ENCODE measurements at regions not wholly inside any gene's neighbourhood (a gene's known extent, or its start where the extent isn't known, plus 50 kb on each side); places are given as distances from the start of the nearest gene placed in this dataset.
"Not testable (repeated sequence)": the region's sequence is repeated elsewhere in the genome, so short reads cannot be mapped to it uniquely, and the experiment has no call there.

DNA sequence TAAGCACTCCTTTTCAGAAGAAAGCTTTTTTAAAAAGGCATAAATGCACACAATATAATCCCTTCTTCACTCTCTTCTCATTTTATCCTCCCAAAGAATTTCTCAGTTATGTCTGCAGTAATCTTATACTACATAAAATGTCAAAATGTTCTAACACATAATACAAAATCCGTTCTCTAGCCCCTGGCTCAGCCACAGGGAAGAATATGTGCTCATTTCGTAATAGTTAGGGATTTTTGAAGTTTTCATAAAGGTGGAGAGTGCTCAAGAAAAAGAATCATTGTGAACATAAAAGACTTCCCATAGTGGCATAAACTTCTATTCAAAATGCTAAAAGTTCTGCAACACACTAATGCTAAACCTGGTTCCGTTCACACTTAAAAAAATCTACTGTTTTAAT lies 1410.7 kb upstream of the C9orf72 start:
- DNase-seq: no peak
- Mint-ChIP-seq H3K27ac (no peak overlapping the region), H3K9me3 (peaks cover 0 to 15% (median 6%) of the 10 kb centered on the region in 6 donors), H3K27me3 (ENCODE audit: low read depth in 3 of 3) (no peaks in the 10 kb centered on the region), H3K36me3 (no peaks in the 10 kb centered on the region), H3K4me3 (no peak overlapping the region), H3K4me1 (peaks cover 0 to 3% of the 10 kb centered on the region in 2 donors)

DNA sequence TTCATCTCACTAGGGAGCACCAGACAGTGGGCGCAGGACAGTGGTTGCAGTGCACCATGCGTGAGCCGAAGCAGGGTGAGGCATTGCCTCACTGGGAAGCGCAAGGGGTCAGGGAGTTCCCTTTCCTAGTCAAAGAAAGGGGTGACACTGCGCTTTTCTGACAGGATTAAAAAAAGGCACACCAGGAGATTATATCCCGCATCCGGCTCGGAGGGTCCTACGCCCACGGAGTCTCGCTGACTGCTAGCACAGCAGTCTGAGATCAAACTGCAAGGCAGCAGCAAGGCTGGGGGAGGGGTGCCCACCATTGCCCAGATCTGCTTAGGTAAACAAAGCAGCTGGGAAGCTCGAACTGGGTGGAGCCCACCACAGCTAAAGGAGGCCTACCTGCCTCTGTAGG lies 1416.7 kb upstream of the C9orf72 start:
- not testable (repeated sequence) for H3K36me3 Mint-ChIP-seq; H3K27me3 Mint-ChIP-seq (ENCODE audit: low read depth in 3 of 3); DNase-seq; H3K4me3 Mint-ChIP-seq; H3K27ac Mint-ChIP-seq
- Mint-ChIP-seq H3K4me1 (peaks cover 0 to 10% of the 10 kb centered on the region in 2 donors), H3K9me3 (peaks cover 0 to 22% (median 7%) of the 10 kb centered on the region in 6 donors)

DNA sequence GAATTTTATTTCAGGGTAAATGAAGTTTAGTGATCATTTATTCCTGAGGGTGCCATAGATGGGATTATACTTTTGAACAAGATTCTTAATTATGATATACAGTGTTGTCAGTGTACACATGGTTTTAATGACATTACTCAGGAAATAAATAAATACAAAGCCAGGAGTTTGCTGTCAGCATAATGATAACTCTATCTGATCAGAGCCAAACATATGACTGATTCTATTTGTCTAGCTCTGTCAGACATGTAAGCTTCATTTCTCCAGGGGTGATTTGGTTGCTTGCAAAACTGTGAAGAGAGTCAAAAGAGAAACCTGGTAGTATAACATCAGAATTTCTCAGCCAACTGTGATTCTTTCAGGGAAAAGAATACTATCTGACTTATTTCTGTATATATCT lies 1425.8 kb upstream of the C9orf72 start:
- Mint-ChIP-seq H3K9me3 (peaks cover 0 to 26% (median 5%) of the 10 kb centered on the region in 6 donors), H3K4me3 (no peak overlapping the region), H3K4me1 (peaks cover 8 to 21% of the 10 kb centered on the region in 2 donors), H3K27me3 (ENCODE audit: low read depth in 3 of 3) (peaks cover 0 to 4% (median 0%) of the 10 kb centered on the region in 3 donors), H3K36me3 (no peaks in the 10 kb centered on the region), H3K27ac (no peak overlapping the region)
- DNase-seq: no peak

DNA sequence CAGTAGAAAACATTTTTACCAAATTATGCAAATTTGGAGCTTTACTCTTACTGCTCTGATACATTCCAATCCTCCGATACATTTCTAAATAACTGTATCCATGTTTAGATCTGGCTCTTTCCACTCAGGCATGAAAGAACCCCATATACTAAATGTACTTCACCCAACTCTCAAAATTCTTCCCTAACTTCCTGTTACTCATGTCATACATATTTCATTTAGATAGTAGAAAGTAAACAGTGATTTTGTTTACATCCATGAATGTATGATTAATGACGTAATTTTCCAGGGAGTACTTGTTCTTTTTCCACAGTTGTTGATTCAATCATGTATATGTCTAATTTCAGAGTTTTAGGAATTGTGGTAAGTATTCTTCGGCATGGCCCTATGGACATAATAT lies 1426.5 kb upstream of the C9orf72 start:
- Mint-ChIP-seq H3K36me3 (no peaks in the 10 kb centered on the region), H3K27ac (no peak overlapping the region), H3K9me3 (peaks cover 2 to 26% (median 6%) of the 10 kb centered on the region in 6 donors), H3K4me1 (peaks cover 8 to 21% of the 10 kb centered on the region in 2 donors), H3K4me3 (no peak overlapping the region), H3K27me3 (ENCODE audit: low read depth in 3 of 3) (peaks cover 0 to 4% (median 0%) of the 10 kb centered on the region in 3 donors)
- no peak for DNase-seq

DNA sequence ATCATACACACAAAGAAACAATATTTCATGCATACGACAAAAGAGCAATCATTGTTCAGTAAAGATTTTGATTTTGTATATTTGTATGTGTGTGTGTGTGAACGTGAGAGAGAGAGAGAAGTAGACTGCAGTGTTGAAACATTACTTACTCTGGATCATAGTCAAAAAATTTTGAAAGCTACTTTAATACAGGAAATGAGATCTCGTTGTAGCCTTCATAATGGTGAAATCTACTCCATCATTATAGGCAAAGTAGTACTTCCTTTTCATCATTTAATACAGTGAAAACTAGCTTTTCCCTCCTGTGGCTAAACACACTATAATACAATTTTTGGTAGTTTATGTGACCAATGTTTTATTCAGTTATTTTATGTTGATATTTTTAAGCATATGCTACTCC lies 1427.7 kb upstream of the C9orf72 start:
- Mint-ChIP-seq H3K4me1 (peaks cover 8 to 21% of the 10 kb centered on the region in 2 donors), H3K27ac (no peak overlapping the region), H3K36me3 (no peaks in the 10 kb centered on the region), H3K27me3 (ENCODE audit: low read depth in 3 of 3) (peaks cover 0 to 2% (median 0%) of the 10 kb centered on the region in 3 donors), H3K4me3 (no peak overlapping the region), H3K9me3 (peaks cover 2 to 25% (median 8%) of the 10 kb centered on the region in 6 donors)
- no peak for DNase-seq

DNA sequence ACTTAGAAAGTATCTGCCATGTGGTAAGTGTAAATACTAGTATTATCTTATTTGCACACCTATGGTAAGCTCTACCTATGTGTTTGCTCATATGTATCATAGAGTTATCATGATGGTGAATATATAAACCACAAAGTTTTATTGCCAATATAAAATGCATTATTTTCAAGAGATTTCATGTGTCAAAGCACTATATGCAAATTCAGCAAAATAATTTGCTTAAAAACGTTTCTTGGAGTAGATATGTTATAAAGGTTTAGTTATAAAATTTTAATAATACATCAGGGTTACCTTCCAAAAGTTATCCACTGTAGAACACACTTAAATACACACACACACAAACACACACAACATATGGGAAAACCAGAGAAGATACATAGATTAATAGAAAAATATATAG lies 1431.7 kb upstream of the C9orf72 start:
- peaks cover 0 to 3% (median 0%) of the 10 kb centered on the region in 3 donors for H3K36me3 Mint-ChIP-seq
- no peak for DNase-seq
- H3K4me1 Mint-ChIP-seq: peaks cover 8 to 21% of the 10 kb centered on the region in 2 donors
- H3K27me3 Mint-ChIP-seq (ENCODE audit: low read depth in 3 of 3): peaks cover 0 to 2% (median 2%) of the 10 kb centered on the region in 3 donors
- H3K9me3 Mint-ChIP-seq: peaks cover 2 to 13% (median 9%) of the 10 kb centered on the region in 6 donors
- no peak overlapping the region for H3K4me3 Mint-ChIP-seq
- no peak overlapping the region for H3K27ac Mint-ChIP-seq

DNA sequence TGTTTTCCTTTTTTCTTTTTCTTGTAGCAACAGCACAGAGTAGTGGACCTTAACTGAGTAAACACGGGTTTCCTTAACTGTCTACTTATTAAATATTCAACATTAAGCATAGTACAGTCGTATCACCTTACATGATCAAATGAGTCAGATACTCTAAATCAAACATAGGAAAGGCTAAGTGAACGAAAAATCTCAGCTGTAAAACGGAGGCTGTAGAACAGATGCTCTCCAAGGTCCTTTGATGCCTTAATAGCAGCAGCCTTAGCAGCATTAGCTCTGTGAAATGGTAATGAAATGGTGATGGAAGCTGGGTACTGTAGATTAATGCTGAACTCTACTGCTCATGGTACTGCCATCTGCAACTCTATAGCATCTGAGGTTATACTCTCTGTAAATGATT lies 1433.3 kb upstream of the C9orf72 start:
- H3K9me3 Mint-ChIP-seq: peaks cover 0 to 19% (median 9%) of the 10 kb centered on the region in 6 donors
- H3K4me1 Mint-ChIP-seq: peaks cover 8 to 12% of the 10 kb centered on the region in 2 donors
- H3K4me3 Mint-ChIP-seq: no peak overlapping the region

DNA sequence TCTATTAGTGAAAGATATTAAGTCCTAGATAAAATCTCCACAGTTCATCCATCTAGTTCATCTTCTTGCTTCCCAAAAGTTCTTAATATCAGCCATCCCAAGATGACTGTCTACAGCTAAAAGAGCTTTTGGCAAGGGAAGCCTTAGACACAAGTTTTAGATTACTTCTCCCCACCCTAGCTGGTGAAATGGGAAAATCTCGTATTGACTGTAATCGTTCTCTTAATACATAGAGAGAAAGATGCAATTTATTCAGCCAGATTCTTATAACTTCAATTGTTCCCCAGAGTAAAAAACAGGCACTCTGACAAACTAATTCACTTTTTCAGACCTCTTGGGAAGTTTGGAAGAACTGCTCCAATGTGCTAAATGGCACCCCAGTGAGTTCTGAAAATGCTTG lies 1439.6 kb upstream of the C9orf72 start:
- peaks cover 0 to 17% (median 11%) of the 10 kb centered on the region in 6 donors for H3K9me3 Mint-ChIP-seq
- no peak overlapping the region for H3K27ac Mint-ChIP-seq
- H3K27me3 Mint-ChIP-seq (ENCODE audit: low read depth in 3 of 3): peaks cover 0 to 2% (median 0%) of the 10 kb centered on the region in 3 donors
- H3K4me1 Mint-ChIP-seq: peaks cover 6% of the 10 kb centered on the region in 2 donors
- H3K36me3 Mint-ChIP-seq: peaks cover 0 to 4% (median 0%) of the 10 kb centered on the region in 3 donors
- no peak for DNase-seq
- H3K4me3 Mint-ChIP-seq: no peak overlapping the region

More for the DNA sequence above, 1433.3 kb upstream of the C9orf72 start:
- Mint-ChIP-seq H3K27ac (no peak overlapping the region), H3K36me3 (peaks cover 0 to 4% (median 0%) of the 10 kb centered on the region in 3 donors), H3K27me3 (ENCODE audit: low read depth in 3 of 3) (peaks cover 0 to 2% (median 2%) of the 10 kb centered on the region in 3 donors)
- no peak for DNase-seq

DNA sequence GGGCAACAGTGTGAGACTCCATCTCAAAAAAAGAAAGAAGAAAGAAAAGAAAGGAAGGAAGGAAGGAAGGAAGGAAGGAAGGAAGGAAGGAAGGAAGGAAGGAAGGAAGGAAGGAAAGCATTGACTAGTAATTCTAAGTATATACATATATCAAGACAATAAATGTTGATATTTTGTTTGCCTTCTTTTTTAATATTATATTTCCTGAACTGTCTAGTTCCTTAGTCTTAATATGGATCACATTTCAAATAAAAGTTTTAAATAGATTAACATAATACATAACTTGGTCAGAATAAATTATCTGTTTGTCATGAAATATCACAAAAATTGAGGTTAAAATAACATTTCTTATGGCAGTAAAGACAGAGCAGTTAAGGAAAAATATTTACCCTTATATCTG lies 1448.4 kb upstream of the C9orf72 start:
- Mint-ChIP-seq H3K4me3 (no peak overlapping the region), H3K27ac (no peak overlapping the region), H3K36me3 (no peaks in the 10 kb centered on the region), H3K4me1 (peaks cover 9 to 15% of the 10 kb centered on the region in 2 donors), H3K9me3 (peaks cover 2 to 30% (median 12%) of the 10 kb centered on the region in 6 donors), H3K27me3 (ENCODE audit: low read depth in 3 of 3) (peaks cover 0 to 2% (median 0%) of the 10 kb centered on the region in 3 donors)
- no peak for DNase-seq

DNA sequence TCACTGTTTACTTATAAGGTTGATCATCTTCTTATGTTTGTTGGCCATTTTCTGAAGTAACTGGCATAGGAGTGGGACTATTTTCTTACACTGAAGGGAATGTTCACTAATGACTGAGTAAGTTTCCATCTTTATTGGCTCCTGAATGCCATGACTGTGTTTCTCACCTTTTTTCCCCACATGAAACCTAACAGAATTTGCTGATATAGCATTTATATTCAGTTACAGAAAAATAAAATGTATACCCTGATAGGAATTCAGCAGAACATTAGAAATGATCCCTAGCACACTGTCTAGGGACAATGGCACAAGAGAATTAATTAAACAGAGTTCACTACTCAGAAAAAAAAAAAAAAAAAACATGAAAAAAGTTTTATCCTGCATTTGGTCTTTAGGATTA lies 1465.1 kb upstream of the C9orf72 start:
- Mint-ChIP-seq H3K27ac (no peak overlapping the region), H3K27me3 (ENCODE audit: low read depth in 3 of 3) (peaks cover 0 to 2% (median 0%) of the 10 kb centered on the region in 3 donors), H3K4me3 (no peak overlapping the region), H3K36me3 (no peaks in the 10 kb centered on the region), H3K4me1 (peaks cover 9 to 10% of the 10 kb centered on the region in 2 donors), H3K9me3 (peaks cover 3 to 9% (median 4%) of the 10 kb centered on the region in 6 donors)
- no peak for DNase-seq

DNA sequence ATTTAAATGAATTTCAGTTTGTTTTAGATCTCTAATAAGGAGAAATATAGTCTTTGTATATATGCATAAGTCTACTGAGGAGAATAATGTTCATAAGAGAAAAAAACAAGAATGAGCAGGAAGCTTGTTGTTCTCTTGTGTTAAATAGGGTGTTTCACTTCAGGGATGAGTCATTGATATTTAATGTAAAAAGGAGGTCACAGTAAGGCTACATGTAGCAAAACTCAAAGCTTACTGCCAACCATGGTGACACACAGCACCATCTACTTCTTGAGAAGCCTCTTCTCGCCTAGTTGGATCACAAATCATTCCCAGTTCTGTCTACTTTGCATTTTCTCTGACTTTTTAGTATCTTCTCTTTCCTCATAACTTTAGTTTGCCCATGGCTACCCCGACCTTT lies 1466.0 kb upstream of the C9orf72 start:
- no peak overlapping the region for H3K27ac Mint-ChIP-seq
- H3K9me3 Mint-ChIP-seq: peaks cover 3 to 9% (median 4%) of the 10 kb centered on the region in 6 donors
- peak overlapping the region in 2 of 5 donors; percentile 19 to 49 for H3K4me3 Mint-ChIP-seq
- H3K27me3 Mint-ChIP-seq (ENCODE audit: low read depth in 3 of 3): peaks cover 0 to 2% (median 0%) of the 10 kb centered on the region in 3 donors
- H3K4me1 Mint-ChIP-seq: peaks cover 9 to 10% of the 10 kb centered on the region in 2 donors
- DNase-seq: peak in 1 of 3 donors; percentile 2
- H3K36me3 Mint-ChIP-seq: no peaks in the 10 kb centered on the region

DNA sequence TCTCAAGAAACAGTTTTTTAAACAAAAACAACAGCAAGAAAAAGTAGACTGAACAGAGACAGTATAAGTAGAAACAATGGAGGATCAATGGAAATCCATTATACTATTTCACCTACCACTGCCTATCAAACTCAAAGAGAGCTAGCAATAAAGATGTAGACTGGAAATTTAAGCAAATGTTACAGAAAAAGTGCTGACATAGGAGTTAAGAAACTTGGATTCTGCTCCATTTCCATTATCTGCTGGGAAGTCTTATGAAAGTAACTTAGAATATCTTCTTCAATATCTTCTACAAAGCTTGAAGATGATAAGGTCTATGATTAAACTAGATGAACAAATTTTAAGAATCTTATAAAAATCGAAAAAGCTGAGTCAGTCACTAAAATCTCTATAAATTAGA lies 1469.8 kb upstream of the C9orf72 start:
- no peaks in the 10 kb centered on the region for H3K36me3 Mint-ChIP-seq
- H3K4me1 Mint-ChIP-seq: peaks cover 13 to 18% of the 10 kb centered on the region in 2 donors
- H3K9me3 Mint-ChIP-seq: peaks cover 6 to 22% (median 11%) of the 10 kb centered on the region in 6 donors
- H3K27me3 Mint-ChIP-seq (ENCODE audit: low read depth in 3 of 3): no peaks in the 10 kb centered on the region
- H3K27ac Mint-ChIP-seq: no peak overlapping the region
- H3K4me3 Mint-ChIP-seq: no peak overlapping the region
- no peak for DNase-seq

DNA sequence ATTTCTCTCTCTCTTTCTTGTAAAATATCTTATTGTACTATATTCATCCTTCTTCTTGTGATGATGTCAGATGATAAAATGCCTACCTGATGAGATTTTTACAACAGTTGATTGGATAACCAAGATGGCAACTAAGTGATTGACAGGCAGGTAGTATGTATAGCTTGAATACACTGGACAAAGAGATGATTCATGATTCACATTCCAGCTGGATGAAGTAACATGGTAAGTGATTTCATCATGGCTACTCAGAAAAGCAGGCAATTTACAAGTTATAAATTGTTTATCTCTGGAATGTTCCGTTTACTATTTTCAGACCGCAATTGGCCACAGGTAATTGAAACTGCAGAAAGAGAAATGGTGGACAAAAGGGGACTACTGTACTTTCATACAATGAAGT lies 1471.7 kb upstream of the C9orf72 start:
- H3K4me1 Mint-ChIP-seq: peaks cover 12 to 22% of the 10 kb centered on the region in 2 donors
- peaks cover 0 to under 1% (median 0%) of the 10 kb centered on the region in 3 donors for H3K27me3 Mint-ChIP-seq (ENCODE audit: low read depth in 3 of 3)
- no peak overlapping the region for H3K4me3 Mint-ChIP-seq
- no peaks in the 10 kb centered on the region for H3K36me3 Mint-ChIP-seq
- no peak overlapping the region for H3K27ac Mint-ChIP-seq
- no peak for DNase-seq
- peaks cover 6 to 22% (median 15%) of the 10 kb centered on the region in 6 donors for H3K9me3 Mint-ChIP-seq

DNA sequence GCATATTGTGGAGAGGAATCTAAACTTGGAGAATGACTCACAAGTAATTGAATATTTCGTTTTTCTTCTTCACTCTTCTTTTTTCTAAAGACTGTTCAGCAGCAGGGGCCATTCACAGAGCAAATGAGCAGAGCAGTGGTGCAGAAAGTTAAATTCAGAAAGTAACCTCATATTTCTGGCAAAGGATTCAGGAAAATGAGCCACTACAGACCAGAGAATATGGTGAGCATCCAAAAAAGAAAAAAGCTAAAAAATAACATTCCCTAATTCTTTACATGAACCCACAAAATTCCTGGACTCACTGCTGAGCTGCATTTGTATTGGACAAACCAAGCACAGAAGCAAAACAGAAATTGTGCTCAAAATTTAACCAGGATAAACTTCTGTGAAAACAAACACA lies 1486.8 kb upstream of the C9orf72 start:
- peaks cover 0 to 3% (median 0%) of the 10 kb centered on the region in 3 donors for H3K27me3 Mint-ChIP-seq (ENCODE audit: low read depth in 3 of 3)
- peaks cover 0 to 36% (median 24%) of the 10 kb centered on the region in 6 donors for H3K9me3 Mint-ChIP-seq
- H3K4me1 Mint-ChIP-seq: peaks cover 16% of the 10 kb centered on the region in 2 donors
- no peak for DNase-seq
- H3K27ac Mint-ChIP-seq: no peak overlapping the region
- H3K4me3 Mint-ChIP-seq: no peak overlapping the region
- H3K36me3 Mint-ChIP-seq: no peaks in the 10 kb centered on the region

DNA sequence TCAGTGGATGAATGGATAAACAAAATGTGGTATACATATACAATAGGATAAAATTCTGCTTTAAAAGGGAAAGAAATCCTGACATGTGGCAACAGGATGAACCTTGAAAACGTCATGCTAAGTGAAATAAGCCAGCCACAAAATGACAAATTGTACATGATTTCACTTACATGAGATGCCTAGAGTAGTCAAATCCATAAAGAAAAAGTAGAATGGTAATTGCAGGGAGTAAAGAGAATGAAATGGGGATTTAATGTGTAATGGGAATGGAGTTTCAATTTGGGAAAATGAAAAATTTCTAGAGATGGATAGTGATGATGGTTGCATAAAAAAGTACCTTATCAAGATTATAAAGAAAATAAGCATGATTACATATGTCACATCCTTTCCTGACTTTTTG lies 1489.2 kb upstream of the C9orf72 start:
- H3K4me1 Mint-ChIP-seq: peaks cover 16 to 18% of the 10 kb centered on the region in 2 donors
- H3K9me3 Mint-ChIP-seq: peaks cover 0 to 22% (median 14%) of the 10 kb centered on the region in 6 donors
- no peak overlapping the region for H3K27ac Mint-ChIP-seq
- peaks cover 0 to 3% (median 0%) of the 10 kb centered on the region in 3 donors for H3K27me3 Mint-ChIP-seq (ENCODE audit: low read depth in 3 of 3)
- no peaks in the 10 kb centered on the region for H3K36me3 Mint-ChIP-seq
- no peak for DNase-seq
- peak overlapping the region in 1 of 5 donors; percentile 0 for H3K4me3 Mint-ChIP-seq
